PFSK-1 (cell line): ENCODE measurements at regions not wholly inside any gene's neighbourhood (a gene's known extent, or its start where the extent isn't known, plus 50 kb on each side); places are given as distances from the start of the nearest gene placed in this dataset.

Experiments used
- FOXP2 ChIP-seq: optimal IDR thresholded peaks from 2 replicates; pipeline ENCODE3; 2011; ENCODE audit warnings: borderline replicate concordance, control low read depth, inconsistent platforms; ENCODE audit not compliant: insufficient read depth; ENCODE audit errors: extremely low read length, extremely low read depth
- POLR2AphosphoS5 ChIP-seq: IDR thresholded peaks from 2 replicates; pipeline ENCODE4 v1.6.1; 2012; ENCODE audit warnings: low read depth, mild to moderate bottlenecking, control low read depth, low read length, moderate library complexity
- SIN3A ChIP-seq: IDR thresholded peaks from 2 replicates; pipeline ENCODE4 v1.6.1; 2012; ENCODE audit warnings: mild to moderate bottlenecking, low read length, moderate library complexity, borderline replicate concordance; ENCODE audit not compliant: insufficient read depth
- TAF1 ChIP-seq: IDR thresholded peaks from 2 replicates; pipeline ENCODE4 v1.6.1; 2012; ENCODE audit warnings: low read length, control low read depth, borderline replicate concordance; ENCODE audit not compliant: insufficient read depth
- TF ChIP-seq, protein P1 (sequence below), 2 experiments: IDR thresholded peaks; 2 replicates each; pipeline versions ENCODE4 v1.6.1 to v1.8.0; 2011 to 2012; ENCODE audit warnings: low read depth in 2 of 2, low read length in 2 of 2, control low read depth in 1 of 2, inconsistent platforms in 1 of 2, mild to moderate bottlenecking in 1 of 2, moderate library complexity in 1 of 2; ENCODE audit not compliant: insufficient read depth in 1 of 2

DNA sequence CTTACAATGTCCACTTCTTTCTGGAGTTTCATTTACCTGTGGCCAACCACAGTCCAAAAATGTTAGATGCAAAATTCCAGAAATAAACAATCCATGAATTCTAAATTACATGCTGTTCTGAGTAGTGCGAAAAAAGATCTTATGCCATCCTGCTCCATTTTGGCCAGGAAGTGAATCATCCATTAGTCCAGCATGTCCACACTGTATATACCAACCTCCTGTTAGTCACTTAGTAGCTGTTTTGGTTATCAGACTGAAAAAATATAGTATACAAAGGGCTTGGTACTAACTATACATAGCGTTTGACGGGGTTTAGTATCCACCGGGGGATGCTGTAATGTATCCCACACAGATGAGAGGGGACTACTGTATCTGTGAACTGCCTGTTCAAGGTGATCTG, 618.0 kb upstream of the ARGLU1 start:
- TF ChIP-seq POLR2AphosphoS5 (no peak), TAF1 (no peak), FOXP2 (no peak), SIN3A (no peak)
- TF ChIP-seq, protein P1, sequence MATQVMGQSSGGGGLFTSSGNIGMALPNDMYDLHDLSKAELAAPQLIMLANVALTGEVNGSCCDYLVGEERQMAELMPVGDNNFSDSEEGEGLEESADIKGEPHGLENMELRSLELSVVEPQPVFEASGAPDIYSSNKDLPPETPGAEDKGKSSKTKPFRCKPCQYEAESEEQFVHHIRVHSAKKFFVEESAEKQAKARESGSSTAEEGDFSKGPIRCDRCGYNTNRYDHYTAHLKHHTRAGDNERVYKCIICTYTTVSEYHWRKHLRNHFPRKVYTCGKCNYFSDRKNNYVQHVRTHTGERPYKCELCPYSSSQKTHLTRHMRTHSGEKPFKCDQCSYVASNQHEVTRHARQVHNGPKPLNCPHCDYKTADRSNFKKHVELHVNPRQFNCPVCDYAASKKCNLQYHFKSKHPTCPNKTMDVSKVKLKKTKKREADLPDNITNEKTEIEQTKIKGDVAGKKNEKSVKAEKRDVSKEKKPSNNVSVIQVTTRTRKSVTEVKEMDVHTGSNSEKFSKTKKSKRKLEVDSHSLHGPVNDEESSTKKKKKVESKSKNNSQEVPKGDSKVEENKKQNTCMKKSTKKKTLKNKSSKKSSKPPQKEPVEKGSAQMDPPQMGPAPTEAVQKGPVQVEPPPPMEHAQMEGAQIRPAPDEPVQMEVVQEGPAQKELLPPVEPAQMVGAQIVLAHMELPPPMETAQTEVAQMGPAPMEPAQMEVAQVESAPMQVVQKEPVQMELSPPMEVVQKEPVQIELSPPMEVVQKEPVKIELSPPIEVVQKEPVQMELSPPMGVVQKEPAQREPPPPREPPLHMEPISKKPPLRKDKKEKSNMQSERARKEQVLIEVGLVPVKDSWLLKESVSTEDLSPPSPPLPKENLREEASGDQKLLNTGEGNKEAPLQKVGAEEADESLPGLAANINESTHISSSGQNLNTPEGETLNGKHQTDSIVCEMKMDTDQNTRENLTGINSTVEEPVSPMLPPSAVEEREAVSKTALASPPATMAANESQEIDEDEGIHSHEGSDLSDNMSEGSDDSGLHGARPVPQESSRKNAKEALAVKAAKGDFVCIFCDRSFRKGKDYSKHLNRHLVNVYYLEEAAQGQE (IDR thresholded peaks at IDR 0.05; ENCODE audit: insufficient read depth in 1 of 2, low read depth in 2 of 2, low read length in 2 of 2) = no peak

DNA sequence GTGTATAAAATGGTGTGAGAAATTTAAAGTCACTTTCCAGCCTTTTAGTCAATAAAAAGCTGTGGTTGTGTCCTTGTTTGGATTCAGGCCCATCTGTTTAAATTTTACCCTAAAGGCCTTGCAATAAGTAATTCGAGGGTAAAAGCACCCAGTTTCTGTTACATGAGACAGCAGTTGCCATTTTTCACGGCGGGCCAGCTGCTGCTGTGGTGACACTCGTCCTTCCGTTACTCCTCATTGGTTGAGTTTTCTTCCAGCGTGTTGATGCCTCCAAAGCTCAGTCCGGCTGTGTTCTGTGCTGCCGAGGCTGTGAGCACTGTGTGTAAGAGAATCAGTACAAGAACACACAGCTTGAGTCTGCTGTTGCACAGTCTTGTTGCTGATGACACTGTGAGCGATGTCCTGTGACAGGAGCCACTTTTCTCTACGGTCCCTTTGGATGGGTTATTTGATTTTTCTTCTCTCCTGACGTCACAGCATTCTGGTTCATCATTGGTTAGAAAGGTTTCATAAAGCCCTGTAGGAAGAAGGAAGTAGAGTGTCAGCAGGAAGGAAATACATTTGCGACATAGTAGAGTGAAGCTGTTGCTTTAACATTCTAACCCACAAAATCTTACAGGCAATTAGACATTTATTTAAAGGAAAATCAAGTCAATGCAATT, 602.5 kb upstream of the ARGLU1 start:
- TF ChIP-seq SIN3A = no peak
- no peak for TF ChIP-seq FOXP2
- no peak for TF ChIP-seq POLR2AphosphoS5
- TF ChIP-seq, protein P1 (IDR thresholded peaks at IDR 0.05; ENCODE audit: insufficient read depth in 1 of 2, low read depth in 2 of 2, low read length in 2 of 2) = no peak
- no peak for TF ChIP-seq TAF1

DNA sequence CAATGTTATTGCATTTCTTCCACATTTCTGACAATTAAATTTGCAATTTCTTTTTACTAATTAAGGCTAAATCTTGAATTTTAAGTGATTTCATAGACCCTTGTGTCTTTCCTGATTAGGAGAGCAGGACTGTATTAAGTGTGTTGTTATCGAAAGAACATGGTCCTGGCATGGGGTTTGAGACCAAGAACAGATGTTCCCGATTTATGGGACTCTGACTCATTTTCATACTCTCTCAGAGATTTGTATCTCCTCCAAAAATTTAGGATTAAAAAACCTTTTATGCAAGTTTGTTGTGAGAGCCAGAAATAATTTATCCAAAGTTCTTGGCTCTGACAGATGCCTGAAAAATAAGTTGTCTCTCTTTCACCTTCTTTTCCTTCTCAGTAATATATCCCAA, 589.3 kb upstream of the ARGLU1 start:
- no peak for TF ChIP-seq SIN3A
- no peak for TF ChIP-seq TAF1
- TF ChIP-seq, protein P1 (IDR thresholded peaks at IDR 0.05; ENCODE audit: insufficient read depth in 1 of 2, low read depth in 2 of 2, low read length in 2 of 2) = no peak
- TF ChIP-seq FOXP2 = no peak
- TF ChIP-seq POLR2AphosphoS5 = no peak

DNA sequence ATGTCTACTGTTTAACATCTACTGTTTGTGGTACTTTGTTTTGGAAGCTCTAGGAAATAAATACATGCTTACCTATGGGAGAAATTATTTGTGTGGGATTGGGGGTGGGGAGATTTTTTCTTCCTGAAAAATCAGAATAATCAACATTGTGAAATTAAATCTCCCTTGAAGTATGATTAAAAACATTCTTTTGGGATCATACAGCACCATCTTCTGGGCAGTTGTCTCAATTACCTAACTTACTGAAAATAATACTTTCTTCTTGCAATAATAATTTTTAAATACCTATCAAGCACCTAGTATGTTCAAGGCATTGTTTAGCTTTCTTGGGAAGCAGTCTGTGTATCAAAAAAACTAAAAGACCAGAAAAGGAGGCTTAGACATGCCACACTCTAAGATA, 576.5 kb upstream of the ARGLU1 start:
- TF ChIP-seq POLR2AphosphoS5 (no peak), TAF1 (no peak), FOXP2 (no peak), SIN3A (no peak)
- TF ChIP-seq, protein P1 (IDR thresholded peaks at IDR 0.05; ENCODE audit: insufficient read depth in 1 of 2, low read depth in 2 of 2, low read length in 2 of 2) = no peak

DNA sequence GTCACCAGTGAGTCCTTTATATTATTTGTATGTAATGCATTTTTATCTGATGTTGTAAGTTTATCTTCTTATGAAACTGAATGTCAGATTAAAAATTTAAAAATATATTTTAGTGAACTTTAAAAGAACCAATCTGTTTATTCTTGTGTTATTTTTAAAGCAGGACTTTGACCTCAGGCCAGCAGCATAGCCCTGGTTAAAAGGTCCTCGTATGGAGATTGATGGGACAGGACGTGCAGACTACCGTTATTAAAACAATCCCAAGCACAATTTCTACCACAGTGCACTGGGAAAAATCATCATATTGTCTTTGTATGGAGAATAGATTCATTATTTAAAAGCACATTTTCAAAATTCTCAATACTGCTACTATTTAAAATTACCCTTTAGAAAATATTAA, 573.8 kb upstream of the ARGLU1 start:
- TF ChIP-seq, protein P1 (IDR thresholded peaks at IDR 0.05; ENCODE audit: insufficient read depth in 1 of 2, low read depth in 2 of 2, low read length in 2 of 2) = no peak
- TF ChIP-seq POLR2AphosphoS5 (no peak), SIN3A (no peak), FOXP2 (no peak), TAF1 (no peak)
